ENCODE measurements at regions not wholly inside any gene's neighbourhood (a gene's known extent, or its start where the extent isn't known, plus 50 kb on each side); places are given as distances from the start of the nearest gene placed in this dataset.

DNA sequence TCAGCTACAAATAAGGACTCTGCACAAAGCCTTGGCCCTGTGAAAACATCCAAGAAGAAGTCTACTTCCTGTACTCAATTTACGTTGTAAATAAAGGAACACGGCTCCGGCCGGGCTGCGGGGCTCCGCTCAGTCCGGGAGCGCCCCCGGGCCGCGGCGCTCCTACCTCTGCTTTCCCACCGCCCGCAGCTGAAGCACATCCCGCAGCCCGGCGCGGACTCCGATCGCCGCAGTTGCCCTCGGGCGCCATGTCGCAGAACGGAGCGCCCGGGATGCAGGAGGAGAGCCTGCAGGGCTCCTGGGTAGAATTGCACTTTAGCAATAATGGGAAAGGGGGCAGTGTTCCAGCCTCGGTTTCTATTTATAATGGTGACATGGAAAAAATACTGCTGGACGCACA is 502.3 kb upstream of the FOXG1 start:
- no peak overlapping the region for H3K27ac ChIP-seq (ENCODE audit: low read depth in 1 of 3, low read length in 2 of 3)
- DNase-seq = no peak
- no peaks in the 10 kb centered on the region for H3K27me3 ChIP-seq (ENCODE audit: control insufficient read depth in 3 of 3, insufficient read depth in 3 of 3, low read length in 3 of 3)
- no peak overlapping the region for H3K4me3 ChIP-seq (ENCODE audit: low read depth in 1 of 3, low read length in 3 of 3)
- WGBS, 3 donors = 43 to 57% (median 55%) methylated on average over 29 of the region's 29 CpGs
- H3K36me3 ChIP-seq (ENCODE audit: control insufficient read depth in 3 of 3, insufficient read depth in 2 of 3, low read depth in 1 of 3, low read length in 3 of 3) = no peaks in the 10 kb centered on the region
- H3K4me1 ChIP-seq (ENCODE audit: control insufficient read depth in 3 of 3, insufficient read depth in 2 of 3, low read depth in 1 of 3, low read length in 2 of 3) = no peaks in the 10 kb centered on the region
- H3K9me3 ChIP-seq (ENCODE audit: control insufficient read depth in 2 of 2, insufficient read depth in 1 of 2, low read depth in 1 of 2, low read length in 1 of 2) = peaks cover 0 to 8% of the 10 kb centered on the region in 2 donors
- FAIRE-seq = no peak

DNA sequence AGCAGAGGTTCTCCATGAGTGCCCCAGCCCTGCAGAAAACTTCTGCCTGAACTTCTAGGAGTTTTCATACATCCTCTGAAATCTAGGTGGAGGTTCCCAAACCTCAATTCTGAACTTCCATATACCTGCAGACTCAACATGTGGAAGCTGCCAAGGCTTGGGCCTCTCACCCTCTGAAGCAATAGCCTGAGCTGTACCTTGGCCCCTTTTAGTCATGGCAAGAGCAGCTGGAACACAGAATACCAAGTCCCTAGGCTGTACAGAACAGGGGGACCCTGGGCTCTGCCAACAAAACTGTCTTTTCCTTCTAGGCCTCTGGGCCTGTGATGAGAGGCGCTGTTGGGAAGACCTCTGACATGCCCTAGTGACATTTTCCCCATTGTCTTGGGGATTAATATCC is 494.3 kb upstream of the FOXG1 start:
- Histone ChIP-seq H3K27me3 (ENCODE audit: control insufficient read depth in 3 of 3, insufficient read depth in 3 of 3, low read length in 3 of 3) (no peaks in the 10 kb centered on the region), H3K27ac (ENCODE audit: low read depth in 1 of 3, low read length in 2 of 3) (no peak overlapping the region), H3K4me3 (ENCODE audit: low read depth in 1 of 3, low read length in 3 of 3) (no peak overlapping the region), H3K4me1 (ENCODE audit: control insufficient read depth in 3 of 3, insufficient read depth in 2 of 3, low read depth in 1 of 3, low read length in 2 of 3) (no peaks in the 10 kb centered on the region), H3K36me3 (ENCODE audit: control insufficient read depth in 3 of 3, insufficient read depth in 2 of 3, low read depth in 1 of 3, low read length in 3 of 3) (no peaks in the 10 kb centered on the region), H3K9me3 (ENCODE audit: control insufficient read depth in 2 of 2, insufficient read depth in 1 of 2, low read depth in 1 of 2, low read length in 1 of 2) (peaks cover 0 to 2% of the 10 kb centered on the region in 2 donors)
- no peak for DNase-seq
- 50 to 90% (median 73%) methylated on average over 1 of the region's 1 CpG for WGBS, 3 donors
- no peak for FAIRE-seq

DNA sequence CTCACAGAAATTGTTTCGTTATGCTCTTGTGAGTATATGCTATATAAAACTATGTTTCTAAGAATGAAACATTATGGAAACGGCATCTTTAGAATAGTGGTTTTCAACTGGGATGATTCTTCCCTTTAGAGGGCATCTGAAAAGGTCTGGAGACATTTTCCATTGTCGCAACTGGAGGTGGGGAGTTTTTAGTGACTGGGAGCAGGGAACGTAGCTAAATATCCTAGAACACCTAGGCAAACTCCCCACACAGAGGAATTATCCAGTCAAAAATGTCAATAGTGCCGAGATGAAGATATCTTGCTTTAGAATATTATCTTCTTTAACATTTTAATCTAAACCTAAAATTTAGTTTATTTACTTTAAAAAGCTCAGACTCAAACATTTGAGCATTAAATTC is 486.1 kb upstream of the FOXG1 start:
- Histone ChIP-seq H3K27ac (ENCODE audit: low read depth in 1 of 3, low read length in 2 of 3) (no peak overlapping the region), H3K4me3 (ENCODE audit: low read depth in 1 of 3, low read length in 3 of 3) (no peak overlapping the region), H3K4me1 (ENCODE audit: control insufficient read depth in 3 of 3, insufficient read depth in 2 of 3, low read depth in 1 of 3, low read length in 2 of 3) (no peaks in the 10 kb centered on the region), H3K27me3 (ENCODE audit: control insufficient read depth in 3 of 3, insufficient read depth in 3 of 3, low read length in 3 of 3) (no peaks in the 10 kb centered on the region), H3K36me3 (ENCODE audit: control insufficient read depth in 3 of 3, insufficient read depth in 2 of 3, low read depth in 1 of 3, low read length in 3 of 3) (no peaks in the 10 kb centered on the region), H3K9me3 (ENCODE audit: control insufficient read depth in 2 of 2, insufficient read depth in 1 of 2, low read depth in 1 of 2, low read length in 1 of 2) (no peaks in the 10 kb centered on the region)
- 65 to 74% (median 67%) methylated on average over 5 of the region's 5 CpGs for WGBS, 3 donors
- DNase-seq = no peak
- FAIRE-seq = no peak

DNA sequence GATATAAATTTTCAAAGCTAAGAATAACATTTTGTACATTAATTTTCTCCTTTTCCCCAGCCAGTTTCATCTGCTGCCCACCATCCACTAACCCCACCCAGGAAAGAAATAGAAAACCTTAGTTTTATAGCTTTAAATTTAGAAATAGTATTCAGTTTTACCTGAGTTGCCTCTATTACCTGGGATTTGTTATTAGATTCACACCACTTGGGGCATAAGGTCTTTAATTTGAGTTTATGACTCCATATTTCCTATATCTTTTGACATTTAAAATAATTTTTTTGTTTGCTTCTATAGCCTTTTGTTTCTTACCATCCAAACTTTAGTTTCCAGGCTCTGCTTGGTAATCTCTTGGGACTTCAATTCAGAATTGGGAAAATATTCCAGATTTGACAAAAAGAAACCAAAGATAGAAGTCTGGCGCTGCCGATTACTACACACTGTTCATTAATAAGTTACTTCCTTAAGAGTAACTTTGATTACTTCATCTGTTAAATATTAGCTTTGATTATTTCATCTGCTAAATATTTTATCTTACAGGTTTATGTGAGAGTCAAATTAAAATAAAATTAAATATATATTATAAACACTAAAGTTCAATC is 485.5 kb upstream of the FOXG1 start:
- 82 to 93% (median 84%) methylated on average over 2 of the region's 2 CpGs for WGBS, 3 donors
- Histone ChIP-seq H3K9me3 (ENCODE audit: control insufficient read depth in 2 of 2, insufficient read depth in 1 of 2, low read depth in 1 of 2, low read length in 1 of 2) (no peaks in the 10 kb centered on the region), H3K27ac (ENCODE audit: low read depth in 1 of 3, low read length in 2 of 3) (no peak overlapping the region), H3K4me1 (ENCODE audit: control insufficient read depth in 3 of 3, insufficient read depth in 2 of 3, low read depth in 1 of 3, low read length in 2 of 3) (no peaks in the 10 kb centered on the region), H3K4me3 (ENCODE audit: low read depth in 1 of 3, low read length in 3 of 3) (no peak overlapping the region), H3K36me3 (ENCODE audit: control insufficient read depth in 3 of 3, insufficient read depth in 2 of 3, low read depth in 1 of 3, low read length in 3 of 3) (no peaks in the 10 kb centered on the region), H3K27me3 (ENCODE audit: control insufficient read depth in 3 of 3, insufficient read depth in 3 of 3, low read length in 3 of 3) (no peaks in the 10 kb centered on the region)
- DNase-seq (no peak), FAIRE-seq (no peak)

DNA sequence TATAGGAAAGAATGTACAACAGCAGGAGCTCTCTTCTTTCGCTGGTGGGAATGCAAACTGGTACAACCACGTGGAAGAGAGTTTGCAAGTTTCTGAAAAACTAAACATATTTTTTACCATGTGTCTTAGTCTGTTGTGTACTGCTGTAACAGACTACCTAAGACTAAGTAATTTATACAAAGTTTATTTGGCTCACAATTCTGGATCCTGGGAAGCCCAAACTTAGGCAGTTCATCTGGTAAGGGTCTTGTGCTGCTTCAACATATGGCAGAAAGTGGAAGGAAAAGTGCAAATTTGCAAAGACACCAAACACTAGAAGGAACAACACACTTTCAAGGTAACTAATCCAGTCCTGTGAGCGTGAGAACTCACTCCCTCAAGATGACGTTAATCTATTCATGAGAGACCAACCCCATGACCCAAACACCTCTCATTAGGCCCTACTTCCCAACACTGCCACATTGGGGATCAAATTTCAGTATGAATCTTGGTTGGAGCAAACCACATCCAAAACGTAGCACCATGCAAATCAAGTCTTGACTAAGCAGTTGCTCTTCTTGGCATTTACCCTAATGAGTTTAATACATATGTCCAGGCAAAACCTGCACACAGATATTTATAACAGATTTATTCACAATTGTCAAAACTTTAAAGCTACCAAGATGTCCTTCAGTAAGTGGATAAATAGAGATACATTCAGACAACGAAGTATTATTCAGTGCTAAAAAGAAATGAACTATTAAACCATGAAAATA is 481.9 kb upstream of the FOXG1 start:
- H3K9me3 ChIP-seq (ENCODE audit: control insufficient read depth in 2 of 2, insufficient read depth in 1 of 2, low read depth in 1 of 2, low read length in 1 of 2) = no peaks in the 10 kb centered on the region
- H3K36me3 ChIP-seq (ENCODE audit: control insufficient read depth in 3 of 3, insufficient read depth in 2 of 3, low read depth in 1 of 3, low read length in 3 of 3) = no peaks in the 10 kb centered on the region
- H3K4me3 ChIP-seq (ENCODE audit: low read depth in 1 of 3, low read length in 3 of 3) = no peak overlapping the region
- 59 to 64% (median 63%) methylated on average over 6 of the region's 6 CpGs for WGBS, 3 donors
- H3K4me1 ChIP-seq (ENCODE audit: control insufficient read depth in 3 of 3, insufficient read depth in 2 of 3, low read depth in 1 of 3, low read length in 2 of 3) = no peaks in the 10 kb centered on the region
- no peak overlapping the region for H3K27ac ChIP-seq (ENCODE audit: low read depth in 1 of 3, low read length in 2 of 3)
- no peak for FAIRE-seq
- DNase-seq = no peak
- H3K27me3 ChIP-seq (ENCODE audit: control insufficient read depth in 3 of 3, insufficient read depth in 3 of 3, low read length in 3 of 3) = no peaks in the 10 kb centered on the region

DNA sequence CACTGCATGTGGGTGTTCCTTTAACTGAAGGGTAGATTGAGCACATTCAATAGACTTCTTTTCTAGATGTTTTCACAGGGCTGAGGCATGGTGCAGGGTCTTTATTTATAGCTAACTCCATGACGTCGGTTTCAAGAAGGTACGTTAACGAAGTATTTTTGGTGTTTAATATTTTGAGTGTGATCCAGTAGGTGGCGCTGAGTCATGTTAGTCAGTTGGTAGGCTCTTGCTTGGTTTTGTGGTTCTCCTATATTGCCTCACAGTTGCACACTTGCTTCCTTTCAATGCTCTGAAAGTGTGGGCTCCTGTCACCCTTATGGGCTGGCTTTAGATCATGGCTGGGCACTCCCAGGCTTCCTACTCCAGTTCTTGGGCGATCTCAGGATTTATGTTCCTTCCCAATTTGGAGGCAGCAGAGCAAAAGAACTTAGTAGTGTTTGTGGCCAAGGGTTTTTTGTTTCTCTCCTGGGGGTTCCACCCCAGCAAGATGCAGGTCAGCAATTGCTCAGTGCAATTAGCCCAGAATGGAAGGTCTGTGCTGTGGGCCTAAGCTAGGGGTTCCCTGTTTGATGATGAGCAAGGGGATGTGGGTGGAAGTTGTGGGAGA is 471.6 kb upstream of the FOXG1 start:
- no peaks in the 10 kb centered on the region for H3K36me3 ChIP-seq (ENCODE audit: control insufficient read depth in 3 of 3, insufficient read depth in 2 of 3, low read depth in 1 of 3, low read length in 3 of 3)
- WGBS, 3 donors = 32 to 54% (median 47%) methylated on average over 6 of the region's 6 CpGs
- DNase-seq (no peak), FAIRE-seq (no peak)
- no peaks in the 10 kb centered on the region for H3K27me3 ChIP-seq (ENCODE audit: control insufficient read depth in 3 of 3, insufficient read depth in 3 of 3, low read length in 3 of 3)
- no peaks in the 10 kb centered on the region for H3K4me1 ChIP-seq (ENCODE audit: control insufficient read depth in 3 of 3, insufficient read depth in 2 of 3, low read depth in 1 of 3, low read length in 2 of 3)
- no peak overlapping the region for H3K27ac ChIP-seq (ENCODE audit: low read depth in 1 of 3, low read length in 2 of 3)
- no peak overlapping the region for H3K4me3 ChIP-seq (ENCODE audit: low read depth in 1 of 3, low read length in 3 of 3)
- H3K9me3 ChIP-seq (ENCODE audit: control insufficient read depth in 2 of 2, insufficient read depth in 1 of 2, low read depth in 1 of 2, low read length in 1 of 2) = peaks cover 4 to 12% of the 10 kb centered on the region in 2 donors

DNA sequence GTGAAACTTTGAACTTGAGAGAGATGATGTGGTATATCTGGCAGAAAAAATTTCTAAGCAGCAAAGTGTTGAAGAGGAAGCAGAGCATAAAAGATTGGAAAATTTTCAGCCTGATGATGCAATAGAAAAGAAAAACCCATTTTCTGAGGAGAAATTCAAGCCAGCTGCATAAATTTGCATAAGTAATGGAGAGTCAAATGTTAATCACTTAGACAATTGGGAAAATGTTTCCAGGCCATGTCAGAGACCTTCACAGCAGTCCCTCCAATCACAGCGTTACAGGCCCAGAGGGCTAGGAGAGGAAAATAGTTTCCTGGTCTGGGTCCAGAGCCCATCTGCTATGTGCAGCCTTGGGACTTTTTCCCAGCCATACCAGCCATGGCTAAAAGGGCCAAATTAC is 469.0 kb upstream of the FOXG1 start:
- H3K4me1 ChIP-seq (ENCODE audit: control insufficient read depth in 3 of 3, insufficient read depth in 2 of 3, low read depth in 1 of 3, low read length in 2 of 3) = no peaks in the 10 kb centered on the region
- DNase-seq (no peak), FAIRE-seq (no peak)
- no peak overlapping the region for H3K27ac ChIP-seq (ENCODE audit: low read depth in 1 of 3, low read length in 2 of 3)
- H3K36me3 ChIP-seq (ENCODE audit: control insufficient read depth in 3 of 3, insufficient read depth in 2 of 3, low read depth in 1 of 3, low read length in 3 of 3) = no peaks in the 10 kb centered on the region
- WGBS, 3 donors = 87 to 89% (median 89%) methylated on average over 1 of the region's 1 CpG
- H3K27me3 ChIP-seq (ENCODE audit: control insufficient read depth in 3 of 3, insufficient read depth in 3 of 3, low read length in 3 of 3) = no peaks in the 10 kb centered on the region
- peaks cover 4 to 15% of the 10 kb centered on the region in 2 donors for H3K9me3 ChIP-seq (ENCODE audit: control insufficient read depth in 2 of 2, insufficient read depth in 1 of 2, low read depth in 1 of 2, low read length in 1 of 2)
- H3K4me3 ChIP-seq (ENCODE audit: low read depth in 1 of 3, low read length in 3 of 3) = no peak overlapping the region

DNA sequence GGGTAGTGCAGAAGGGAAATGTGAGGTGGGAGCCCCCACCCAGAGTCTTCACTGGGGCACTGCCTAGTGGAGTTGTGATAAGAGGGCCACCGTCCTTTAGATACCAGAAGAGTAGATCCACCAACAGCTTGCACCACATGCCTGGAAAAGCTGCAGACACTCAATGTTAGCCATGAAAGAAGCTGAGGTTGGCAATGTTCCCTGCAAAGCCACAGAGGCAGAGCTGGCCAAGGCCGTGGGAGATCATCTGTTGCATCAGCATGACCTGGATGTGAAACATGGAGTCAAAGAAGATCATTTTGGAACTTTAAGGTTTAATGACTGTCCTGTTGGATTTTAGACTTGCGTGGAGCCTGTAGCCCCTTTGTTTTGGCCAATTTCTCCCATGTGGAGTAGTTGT is 468.4 kb upstream of the FOXG1 start:
- Histone ChIP-seq H3K4me1 (ENCODE audit: control insufficient read depth in 3 of 3, insufficient read depth in 2 of 3, low read depth in 1 of 3, low read length in 2 of 3) (no peaks in the 10 kb centered on the region), H3K36me3 (ENCODE audit: control insufficient read depth in 3 of 3, insufficient read depth in 2 of 3, low read depth in 1 of 3, low read length in 3 of 3) (no peaks in the 10 kb centered on the region), H3K27ac (ENCODE audit: low read depth in 1 of 3, low read length in 2 of 3) (no peak overlapping the region), H3K9me3 (ENCODE audit: control insufficient read depth in 2 of 2, insufficient read depth in 1 of 2, low read depth in 1 of 2, low read length in 1 of 2) (peaks cover 4 to 15% of the 10 kb centered on the region in 2 donors), H3K27me3 (ENCODE audit: control insufficient read depth in 3 of 3, insufficient read depth in 3 of 3, low read length in 3 of 3) (no peaks in the 10 kb centered on the region), H3K4me3 (ENCODE audit: low read depth in 1 of 3, low read length in 3 of 3) (no peak overlapping the region)
- DNase-seq (no peak), FAIRE-seq (no peak)
- WGBS, 3 donors = 70 to 79% (median 75%) methylated on average over 3 of the region's 3 CpGs
